ENCODE measurements at regions not wholly inside any gene's neighbourhood (a gene's known extent, or its start where the extent isn't known, plus 50 kb on each side); places are given as distances from the start of the nearest gene placed in this dataset.
"Not testable (repeated sequence)": the region's sequence is repeated elsewhere in the genome, so short reads cannot be mapped to it uniquely, and the experiment has no call there.

DNA sequence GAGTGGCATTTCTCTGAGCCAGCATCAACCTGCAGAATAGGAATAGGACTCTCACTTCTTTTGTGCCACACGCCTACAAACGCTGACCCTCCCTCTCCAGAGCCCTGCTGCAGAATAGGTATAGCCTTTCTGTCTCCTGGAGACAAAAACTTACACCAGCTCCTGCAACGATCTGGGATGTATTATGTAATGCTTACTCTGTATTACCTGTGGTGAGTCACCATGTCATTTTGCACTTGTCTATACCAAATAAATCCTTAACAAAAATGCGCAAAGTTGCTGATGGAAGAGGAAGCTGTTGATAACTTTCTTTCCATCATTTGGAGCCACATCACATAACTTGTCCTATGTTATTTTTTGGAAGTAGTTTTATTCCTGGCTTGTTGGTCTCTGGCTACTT is 155.8 kb upstream of the FNDC3A start (continued):
- TF ChIP-seq CEBPB (IDR thresholded peaks at IDR 0.05; ENCODE audit: borderline replicate concordance, low read depth, low read length) (no peak), ZNF496 (CRISPR knock-in tag; IDR thresholded peaks at IDR 0.05; ENCODE audit: insufficient replicate concordance) (no peak)

DNA sequence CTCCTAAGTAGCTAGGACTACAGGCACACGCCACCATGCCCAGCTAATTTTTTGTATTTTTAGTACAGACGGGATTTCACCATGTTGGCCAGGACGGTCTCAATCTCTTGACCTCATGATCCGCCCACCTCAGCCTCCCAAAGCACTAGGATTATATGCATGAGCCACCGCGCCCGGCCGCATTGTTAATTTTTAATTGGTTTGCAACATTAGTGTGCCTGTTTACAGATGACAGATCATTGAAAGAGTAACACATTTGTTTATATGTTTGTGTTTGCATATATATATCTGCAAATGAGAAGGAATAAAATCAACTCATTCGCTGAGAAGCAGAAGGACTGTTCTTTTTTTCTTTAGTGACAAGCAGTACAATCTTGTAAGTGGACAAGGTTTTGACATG is 152.2 kb upstream of the FNDC3A start:
- H3K79me2 ChIP-seq (ENCODE audit: insufficient read depth, low read length); CTCF ChIA-PET (ENCODE audit: low intra/inter-chr PET ratio, low total read pairs); H4K20me1 ChIP-seq (ENCODE audit: insufficient read depth, low read length); H3K4me2 ChIP-seq (ENCODE audit: low read depth, low read length); ATAC-seq; H3K27ac ChIP-seq (ENCODE audit: extremely low read length, insufficient read depth, low read length); FAIRE-seq; H3K9ac ChIP-seq (ENCODE audit: insufficient read depth, low read depth, low read length); H3K9me3 ChIP-seq (ENCODE audit: low read length); H3K36me3 ChIP-seq (replicated peaks in 1 of 2; ENCODE audit: control insufficient read depth in 1 of 2, insufficient read depth in 2 of 2, low read length in 2 of 2); H3K4me1 ChIP-seq (ENCODE audit: insufficient read depth, low read length); H3K4me3 ChIP-seq (replicated peaks in 1 of 3; ENCODE audit: insufficient read depth in 1 of 3, low read depth in 2 of 3, low read length in 3 of 3); BruUV-seq (replicated peaks); DNase-seq (ENCODE audit: low spot score); POLR2A ChIA-PET; intact Hi-C loops (cut with micrococcal nuclease; ENCODE audit: unreplicated experiment); H3K27me3 ChIP-seq (ENCODE audit: control insufficient read depth in 1 of 2, insufficient read depth in 2 of 2, low read length in 2 of 2); in situ Hi-C loops (cut with HindIII; ENCODE audit: extremely low pct_ligation_motif_present, low pct_unique_long_range_greater_than_20kb); H2AFZ ChIP-seq (ENCODE audit: low read length): not testable (repeated sequence)
- 40% methylated on average over 9 of the region's 9 CpGs for whole genome bisulfite sequencing (ENCODE audit: low lambda C conversion rate)

GRCh38 chr13:48826039-48826438 is 149.7 kb upstream of the FNDC3A start:
- POLR2A ChIA-PET = no interaction called here
- H3K79me2 ChIP-seq (ENCODE audit: insufficient read depth, low read length) = no peaks in the 10 kb centered on the region
- intact Hi-C loops (cut with micrococcal nuclease; ENCODE audit: unreplicated experiment) = no loop called here
- H3K4me2 ChIP-seq (ENCODE audit: low read depth, low read length) = no peak overlapping the region
- DNase-seq (ENCODE audit: low spot score) (no peak), FAIRE-seq (no peak), ATAC-seq (no peak)
- H3K9ac ChIP-seq (ENCODE audit: insufficient read depth, low read depth, low read length) = no peak overlapping the region
- in situ Hi-C loops (cut with HindIII; ENCODE audit: extremely low pct_ligation_motif_present, low pct_unique_long_range_greater_than_20kb) = no loop called here
- BruUV-seq (replicated peaks) = no TSS peak
- no peak overlapping the region for H3K27ac ChIP-seq (ENCODE audit: extremely low read length, insufficient read depth, low read length)
- no peaks in the 10 kb centered on the region for H4K20me1 ChIP-seq (ENCODE audit: insufficient read depth, low read length)
- no peaks in the 10 kb centered on the region for H3K36me3 ChIP-seq (replicated peaks in 1 of 2; ENCODE audit: control insufficient read depth in 1 of 2, insufficient read depth in 2 of 2, low read length in 2 of 2)
- no peaks in the 10 kb centered on the region for H3K9me3 ChIP-seq (ENCODE audit: low read length)
- H3K4me3 ChIP-seq (replicated peaks in 1 of 3; ENCODE audit: insufficient read depth in 1 of 3, low read depth in 2 of 3, low read length in 3 of 3) = no peak overlapping the region
- TF ChIP-seq ZNF143 (CRISPR knock-in tag; IDR thresholded peaks at IDR 0.05) = no peak
- 0 out of 2 replicates have a peak, but pooled peaks have one; percentile 11 for TF ChIP-seq STAG1 (CRISPR knock-in tag; IDR thresholded peaks at IDR 0.05)
- H2AFZ ChIP-seq (ENCODE audit: low read length) = no peak overlapping the region
- WGBS (ENCODE audit: low lambda C conversion rate) = 0% methylated on average over 2 of the region's 2 CpGs
- no peaks in the 10 kb centered on the region for H3K27me3 ChIP-seq (ENCODE audit: control insufficient read depth in 1 of 2, insufficient read depth in 2 of 2, low read length in 2 of 2)
- CTCF ChIA-PET (ENCODE audit: low intra/inter-chr PET ratio, low total read pairs) = no interaction called here
- H3K4me1 ChIP-seq (ENCODE audit: insufficient read depth, low read length) = no peaks in the 10 kb centered on the region

GRCh38 chr13:48826922-48827454 is 148.7 kb upstream of the FNDC3A start:
- H3K79me2 ChIP-seq (ENCODE audit: insufficient read depth, low read length); in situ Hi-C loops (cut with HindIII; ENCODE audit: extremely low pct_ligation_motif_present, low pct_unique_long_range_greater_than_20kb); H3K27ac ChIP-seq (ENCODE audit: extremely low read length, insufficient read depth, low read length); DNase-seq (ENCODE audit: low spot score); BruUV-seq (replicated peaks); H4K20me1 ChIP-seq (ENCODE audit: insufficient read depth, low read length); ATAC-seq; H3K9ac ChIP-seq (ENCODE audit: insufficient read depth, low read depth, low read length); H3K4me1 ChIP-seq (ENCODE audit: insufficient read depth, low read length); H3K4me2 ChIP-seq (ENCODE audit: low read depth, low read length); intact Hi-C loops (cut with micrococcal nuclease; ENCODE audit: unreplicated experiment); H3K9me3 ChIP-seq (ENCODE audit: low read length); POLR2A ChIA-PET; CTCF ChIA-PET (ENCODE audit: low intra/inter-chr PET ratio, low total read pairs); FAIRE-seq; H3K36me3 ChIP-seq (replicated peaks in 1 of 2; ENCODE audit: control insufficient read depth in 1 of 2, insufficient read depth in 2 of 2, low read length in 2 of 2); H3K27me3 ChIP-seq (ENCODE audit: control insufficient read depth in 1 of 2, insufficient read depth in 2 of 2, low read length in 2 of 2); H2AFZ ChIP-seq (ENCODE audit: low read length); H3K4me3 ChIP-seq (replicated peaks in 1 of 3; ENCODE audit: insufficient read depth in 1 of 3, low read depth in 2 of 3, low read length in 3 of 3): not testable (repeated sequence)
- WGBS (ENCODE audit: low lambda C conversion rate) = 0% methylated on average over 2 of the region's 2 CpGs

Measured in HepG2 (cell line).